Nucleus accumbens (tissue), 56 donors: ENCODE measurements at regions not wholly inside any gene's neighbourhood (a gene's known extent, or its start where the extent isn't known, plus 50 kb on each side); places are given as distances from the start of the nearest gene placed in this dataset.
A peak's percentile ranks its signal among the peaks of the same experiment; 100 is the strongest.
"Not testable (repeated sequence)": the region's sequence is repeated elsewhere in the genome, so short reads cannot be mapped to it uniquely, and the experiment has no call there.

Experiments used
- DNase-seq, 56 donors: peaks; one replicate each; lab custom pipeline; 2025; lab: John Stamatoyannopoulos, UW

DNA sequence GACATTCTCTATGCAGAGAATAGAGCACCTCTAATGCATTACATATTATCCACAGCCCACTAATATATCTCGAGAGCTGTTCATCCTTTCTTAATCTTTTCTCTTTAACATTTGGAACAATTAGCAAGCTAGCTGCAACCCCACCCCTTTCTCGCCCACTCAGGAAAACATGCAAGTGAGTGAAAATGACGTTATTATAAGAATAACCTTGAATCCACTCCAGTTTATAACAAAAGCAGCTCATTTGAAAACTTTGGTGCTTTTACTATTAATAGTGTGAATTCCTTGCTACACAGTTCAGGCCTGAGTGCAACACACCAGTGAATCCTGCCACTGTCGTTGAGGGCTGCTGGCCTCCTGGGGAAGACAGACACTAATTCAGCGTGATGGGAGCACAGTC lies 63.3 kb upstream of the BMAL1 start:
- peak in 4 of 56 donors; percentile 17 to 54 (median 24) for DNase-seq

DNA sequence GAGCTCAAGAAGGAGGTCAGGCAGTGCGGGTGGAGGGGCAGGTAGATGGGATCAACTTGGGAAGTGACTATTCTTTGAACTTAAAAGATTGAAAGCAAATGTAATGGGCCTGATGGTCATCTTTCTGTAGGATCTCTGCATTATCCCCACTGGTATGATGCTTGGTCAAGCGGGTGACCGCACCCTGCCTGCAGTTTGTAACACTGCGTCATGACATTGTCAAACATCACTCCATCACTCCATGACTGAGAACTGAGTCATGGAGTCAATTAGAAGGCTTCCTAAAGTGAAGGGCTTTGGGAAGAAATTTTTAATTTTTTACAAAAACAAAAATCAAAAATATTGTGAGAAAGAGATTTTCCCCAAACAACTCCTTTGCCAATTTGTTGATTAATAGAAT lies 62.4 kb upstream of the BMAL1 start:
- no peak for DNase-seq

DNA sequence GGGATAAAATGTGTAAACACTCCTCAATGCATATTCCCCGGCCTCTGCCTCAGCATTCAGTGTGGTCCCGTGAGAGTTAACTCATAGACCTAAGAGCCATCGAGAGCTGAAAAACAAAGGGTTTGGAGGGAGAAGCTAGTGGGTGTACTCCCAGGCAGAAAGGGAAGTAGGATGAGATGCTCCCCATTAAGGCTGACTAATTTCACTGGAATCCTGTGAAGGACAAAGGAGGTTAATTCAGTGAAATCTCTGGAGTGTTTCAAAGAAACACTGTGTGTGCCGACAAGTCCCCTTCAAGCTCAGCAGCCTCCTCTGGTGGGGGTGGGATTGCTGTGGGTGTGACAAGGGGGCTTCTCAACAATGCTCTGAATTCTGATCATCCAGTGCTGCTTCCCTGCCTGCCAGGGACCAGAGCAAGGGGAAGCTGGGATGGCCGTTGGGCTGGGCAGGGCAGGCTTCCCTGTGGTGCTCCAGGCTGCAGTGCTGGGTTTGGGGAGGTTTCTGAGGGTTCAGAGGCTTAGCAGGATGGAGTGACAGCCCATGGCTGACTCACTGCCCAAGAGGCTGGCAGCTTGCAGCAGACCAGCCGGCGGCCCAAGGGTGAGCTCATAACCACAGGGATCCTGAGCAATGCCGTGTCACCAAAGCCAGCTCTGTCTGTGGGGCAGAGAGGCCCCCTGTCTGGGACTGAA lies 61.4 kb upstream of the BMAL1 start:
- peak in 1 of 56 donors; percentile 26 for DNase-seq

DNA sequence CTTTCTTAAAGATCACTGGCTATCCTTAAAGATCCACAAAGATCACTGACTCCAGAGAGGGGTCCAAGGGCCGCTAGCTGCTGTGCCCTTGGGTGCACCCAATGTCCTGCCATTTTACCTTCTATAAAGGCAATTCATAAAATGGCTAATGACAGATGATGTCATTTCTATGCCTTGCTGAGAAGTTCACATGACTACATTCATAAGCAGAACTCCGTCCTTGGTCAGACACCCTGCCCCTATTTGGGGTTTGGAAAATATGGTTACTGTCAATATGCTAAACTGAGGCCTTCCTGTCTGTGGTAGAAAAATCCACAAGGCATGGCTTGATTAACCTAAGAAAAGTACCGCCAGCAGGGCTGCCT lies 60.9 kb upstream of the BMAL1 start:
- no peak for DNase-seq

DNA sequence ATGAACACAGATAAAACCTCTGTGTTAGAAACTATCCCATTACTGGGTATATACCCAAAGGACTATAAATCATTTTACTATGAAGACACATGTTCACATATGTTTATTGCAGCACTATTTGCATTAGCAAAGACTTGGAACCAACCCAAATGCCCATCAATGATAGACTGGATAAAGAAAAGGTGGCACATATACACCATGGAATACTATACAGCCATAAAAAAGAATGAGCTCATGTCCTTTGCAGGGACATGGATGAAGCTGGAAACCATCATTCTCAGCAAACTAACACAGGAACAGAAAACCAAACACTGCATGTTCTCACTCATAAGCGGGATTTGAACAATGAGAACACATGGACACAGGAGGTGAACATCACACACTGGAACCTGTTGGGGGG lies 58.9 kb upstream of the BMAL1 start:
- not testable (repeated sequence) for DNase-seq

DNA sequence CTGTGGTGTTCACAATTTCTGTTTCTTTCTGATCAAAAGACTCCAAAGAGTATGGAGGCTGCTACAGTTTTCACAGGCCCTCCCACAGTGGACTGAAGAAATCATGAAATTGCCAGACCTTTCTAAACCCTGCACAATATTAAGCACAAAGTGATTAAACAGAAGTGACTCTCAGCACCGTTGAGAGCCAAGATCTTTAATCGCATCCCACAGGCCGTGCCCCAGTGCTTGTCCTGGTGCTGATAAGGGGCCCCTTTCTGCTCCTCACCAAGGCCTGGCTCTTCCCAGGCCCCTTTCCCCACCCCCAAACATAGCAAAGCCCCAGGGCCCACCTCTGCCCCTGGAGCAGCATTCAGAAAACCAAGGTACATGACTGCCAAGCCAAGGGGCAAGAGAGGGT lies 57.4 kb upstream of the BMAL1 start:
- DNase-seq, result no peak

DNA sequence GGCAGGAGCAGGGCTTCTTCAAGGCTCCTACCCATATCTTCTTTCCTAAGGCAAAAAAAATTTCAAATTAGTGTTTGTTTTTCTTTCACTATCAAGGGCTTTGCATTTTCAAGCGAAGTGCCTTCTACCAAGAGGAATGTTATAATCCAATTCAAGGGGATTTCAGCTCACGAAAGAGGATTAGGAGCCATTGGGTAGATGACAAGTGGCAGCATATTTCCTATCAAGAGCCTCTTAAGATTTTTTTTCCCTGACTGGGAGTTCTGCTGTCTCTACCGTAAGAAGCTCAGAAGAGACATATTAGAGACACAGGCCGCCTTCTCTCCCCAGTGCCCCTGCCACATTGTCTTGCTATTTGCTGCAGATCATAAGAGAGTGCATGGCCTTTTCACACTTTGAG lies 55.9 kb upstream of the BMAL1 start:
- DNase-seq, result no peak

DNA sequence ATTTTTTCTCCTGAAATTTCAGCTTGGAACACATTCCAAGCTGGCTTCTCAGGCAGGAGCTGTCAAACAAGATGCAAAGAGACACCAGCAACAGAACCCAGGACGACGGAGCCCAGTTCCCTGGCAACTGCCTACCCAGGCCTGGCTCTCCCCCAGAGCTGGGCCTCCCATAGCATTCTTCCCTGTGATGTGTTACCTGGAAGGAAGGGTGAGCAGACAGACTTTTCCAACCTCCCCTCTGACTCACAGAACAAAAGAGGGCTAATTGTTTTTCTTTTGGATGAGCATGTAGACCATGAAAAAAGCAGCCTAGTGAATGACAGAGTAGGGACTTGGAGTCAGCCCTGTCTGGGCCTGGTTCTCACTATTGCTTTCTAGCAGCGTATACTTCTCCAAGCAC lies 55.3 kb upstream of the BMAL1 start:
- no peak for DNase-seq

DNA sequence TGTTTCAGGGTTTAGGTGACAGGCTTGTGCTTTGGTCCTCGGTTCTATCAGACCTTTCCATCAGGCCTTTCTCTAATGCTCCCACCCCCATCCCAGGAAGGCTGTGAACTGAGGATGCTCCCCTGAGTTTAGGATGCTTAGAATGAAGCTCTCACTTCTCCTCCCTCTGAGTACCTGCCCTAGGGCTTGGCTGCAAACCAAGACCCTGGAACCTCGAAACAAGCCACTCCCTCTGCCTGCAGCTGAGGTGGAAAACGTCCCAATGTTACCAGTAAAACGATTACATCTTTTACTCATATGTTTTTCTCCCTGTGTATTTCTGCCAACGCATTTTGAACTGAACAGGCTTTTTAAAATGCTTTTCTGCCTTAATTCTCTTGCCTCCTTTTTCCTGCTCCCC lies 54.5 kb upstream of the BMAL1 start:
- no peak for DNase-seq

DNA sequence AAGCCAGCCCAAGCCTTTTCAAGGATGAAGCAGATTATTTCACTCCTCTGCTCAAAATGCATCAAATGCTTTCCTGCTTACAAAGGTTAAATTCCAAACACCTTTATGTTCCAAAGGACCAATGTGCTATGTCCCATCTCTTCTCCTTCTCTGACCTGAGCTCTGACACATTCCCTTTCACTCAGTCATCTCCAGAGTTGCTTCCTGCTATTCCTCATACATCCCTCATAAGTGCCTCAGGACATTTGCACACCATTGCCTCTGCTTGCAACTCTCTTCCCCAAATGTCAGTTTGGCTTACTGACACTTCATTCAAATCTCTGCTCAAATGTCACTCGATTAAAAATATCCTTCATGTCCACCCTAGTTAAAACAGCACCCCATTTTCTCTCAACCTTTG lies 53.3 kb upstream of the BMAL1 start:
- DNase-seq, result no peak

DNA sequence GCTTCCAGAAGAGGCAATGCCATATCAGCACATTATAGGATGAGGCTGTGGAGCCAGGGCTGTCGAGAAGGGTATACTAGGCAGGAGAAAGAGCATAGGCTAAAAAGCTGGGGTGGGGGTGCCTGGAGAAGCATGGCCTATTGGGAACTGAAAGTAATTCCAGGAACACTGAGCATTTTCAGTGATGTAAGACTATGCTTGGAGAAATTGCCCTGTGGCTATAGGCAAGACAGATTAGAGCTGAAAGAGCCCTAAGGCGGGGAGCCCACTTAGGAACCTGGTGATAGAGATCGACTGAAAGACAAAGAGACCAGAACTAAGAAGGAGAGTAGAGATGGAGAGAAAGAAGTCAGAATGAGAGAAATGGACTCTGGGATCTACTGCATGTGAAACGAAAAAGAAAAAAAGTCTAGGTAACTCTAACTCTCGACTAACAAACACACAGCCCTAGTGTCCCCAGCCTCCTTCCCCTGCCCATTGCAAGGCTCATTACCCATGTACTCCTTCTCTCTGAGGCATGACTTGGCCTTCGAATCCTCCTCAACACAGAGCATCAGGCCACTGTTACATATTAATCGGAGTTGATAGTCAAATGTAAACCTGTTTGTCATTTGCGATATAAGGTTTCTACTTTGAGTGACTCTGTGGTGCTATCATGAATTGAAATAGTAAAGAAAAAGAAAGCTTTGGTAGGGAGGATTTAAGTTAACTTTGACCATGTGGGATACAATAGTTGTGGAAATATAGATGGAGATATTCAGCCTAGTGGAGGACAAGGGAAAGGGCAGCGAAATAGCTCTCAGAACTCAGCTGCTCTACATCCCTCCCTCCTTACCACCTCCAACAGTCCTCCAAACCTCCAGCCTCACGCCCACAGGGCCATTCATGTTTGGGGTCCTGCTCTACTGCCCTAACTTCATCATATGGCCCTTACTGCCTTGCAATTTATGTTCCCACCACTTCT lies 52.3 kb upstream of the BMAL1 start:
- DNase-seq, result no peak

DNA sequence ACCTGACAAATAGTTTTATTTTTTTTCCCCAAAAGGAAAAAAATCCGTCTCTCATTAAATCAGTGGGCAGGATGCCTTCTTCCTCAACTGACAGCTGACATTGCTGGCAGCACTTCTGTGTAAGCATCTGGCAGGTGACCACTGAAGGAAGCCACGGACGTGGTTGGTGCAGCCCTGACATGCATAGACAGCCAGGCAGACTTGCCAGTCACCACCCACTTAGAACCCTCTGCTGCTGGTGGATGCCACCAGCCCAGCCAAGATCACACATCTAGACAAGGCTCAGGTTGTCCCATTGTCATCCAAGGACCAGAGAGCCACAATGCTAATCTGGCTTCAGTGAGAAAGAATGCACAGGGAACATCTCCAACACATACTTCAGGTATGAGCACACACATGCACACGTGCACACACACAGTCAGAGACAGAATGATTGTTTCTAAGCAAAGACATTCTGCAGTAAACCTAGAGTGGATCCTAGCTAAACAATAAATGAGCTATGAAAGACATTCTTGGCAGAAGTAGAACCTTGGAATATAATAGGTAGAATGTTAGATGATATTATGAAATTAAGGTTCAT lies 49.8 kb upstream of the BMAL1 start:
- no peak for DNase-seq
